Upper lobe of left lung (tissue), 4 donors: ENCODE measurements at regions not wholly inside any gene's neighbourhood (a gene's known extent, or its start where the extent isn't known, plus 50 kb on each side); places are given as distances from the start of the nearest gene placed in this dataset.

Source experiments
- CTCF ChIP-seq, 6 experiments: fragments of 450-650 bp in 4 of 6; fragments of 200-600 bp in 2 of 6; sonication (generic) in 2 of 6; IDR thresholded peaks; one replicate each; pipeline ENCODE4 v1.5.1; 2016 to 2019; ENCODE audit warnings: antibody characterized with exemption in 6 of 6
- POLR2A ChIP-seq, 4 donors: fragments of 450-650 bp; IDR thresholded peaks; one replicate each; pipeline ENCODE4 v1.5.1; 2016 to 2017; ENCODE audit warnings: antibody characterized with exemption in 4 of 4, mild to moderate bottlenecking in 2 of 4
- POLR2AphosphoS5 ChIP-seq, 2 donors: sonication (generic); formaldehyde crosslinking; IDR thresholded peaks; one replicate each; pipeline ENCODE4 v1.5.1; 2017; ENCODE audit warnings: antibody characterized with exemption in 2 of 2

- TF ChIP-seq CTCF (IDR thresholded peaks at IDR 0.05) (peak in 2 of 6 experiments; percentile 7 to 8), POLR2A (IDR thresholded peaks at IDR 0.05) (no peak), POLR2AphosphoS5 (IDR thresholded peaks at IDR 0.05) (no peak)
Observed at GRCh38 chr6:104623052-104623690, 236.5 kb downstream of the HACE1 start.
